CD4-positive, CD25-positive, alpha-beta regulatory T cell (primary cell): ENCODE measurements at regions not wholly inside any gene's neighbourhood (a gene's known extent, or its start where the extent isn't known, plus 50 kb on each side); places are given as distances from the start of the nearest gene placed in this dataset.

Source experiments
- ATAC-seq, 2 donors: fragments of 150-1000 bp; cut with Tn5 transposase; one replicate each; pipeline ENCODE4 v1.10.0; 2021; ENCODE audit warnings: low read depth in 2 of 2, moderate number of reproducible peaks in 2 of 2, moderate library complexity in 1 of 2
- DNase-seq, 3 donors: peaks; one replicate each; pipeline versions ENCODE4 v3.0.0 to v3.0.0-alpha.2; 2012 to 2022; ENCODE audit warnings: mixed read lengths in 1 of 3
- H3K27ac ChIP-seq: one replicate; pipeline ENCODE4 v1.7.0; 2013; ENCODE audit warnings: mild to moderate bottlenecking, low read length; ENCODE audit not compliant: insufficient read depth, poor library complexity, severe bottlenecking
- H3K27me3 ChIP-seq: one replicate; pipeline ENCODE4 v1.7.0; 2013; ENCODE audit warnings: low read length; ENCODE audit not compliant: control insufficient read depth, insufficient read depth
- H3K36me3 ChIP-seq: one replicate; pipeline ENCODE4 v1.7.0; 2013; ENCODE audit warnings: mild to moderate bottlenecking, low read length, moderate library complexity; ENCODE audit not compliant: control insufficient read depth, insufficient read depth
- H3K4me1 ChIP-seq: 2 replicates; pipeline ENCODE4 v1.7.0; 2013; ENCODE audit warnings: mild to moderate bottlenecking, low read length; ENCODE audit not compliant: insufficient read depth, control insufficient read depth, poor library complexity, severe bottlenecking
- H3K4me3 ChIP-seq: one replicate; pipeline ENCODE4 v1.7.0; 2013; ENCODE audit warnings: low read depth, mild to moderate bottlenecking, low read length, moderate library complexity
- H3K9me3 ChIP-seq, 2 experiments: 1 replicate in 1 of 2; 2 replicates in 1 of 2; pipeline ENCODE4 v1.7.0; 2013; ENCODE audit warnings: low read length in 2 of 2, mild to moderate bottlenecking in 1 of 2, moderate library complexity in 1 of 2; ENCODE audit not compliant: control insufficient read depth in 2 of 2
- H3K27ac Mint-ChIP-seq, 3 donors: one replicate each; pipeline ENCODE4 v1.8.0; 2020 to 2022; ENCODE audit warnings: mild to moderate bottlenecking in 3 of 3, mixed read lengths in 3 of 3, moderate library complexity in 2 of 3
- H3K27me3 Mint-ChIP-seq: one replicate; pipeline ENCODE4 v1.8.0; 2022; ENCODE audit warnings: mild to moderate bottlenecking, mixed read lengths
- H3K36me3 Mint-ChIP-seq: one replicate; pipeline ENCODE4 v1.8.0; 2020; ENCODE audit warnings: mixed read lengths
- H3K4me1 Mint-ChIP-seq, 4 donors: one replicate each; pipeline ENCODE4 v1.8.0; 2020 to 2022; ENCODE audit warnings: mixed read lengths in 4 of 4, mild to moderate bottlenecking in 1 of 4
- H3K4me3 Mint-ChIP-seq, 4 donors: one replicate each; pipeline ENCODE4 v1.8.0; 2020 to 2022; ENCODE audit warnings: mild to moderate bottlenecking in 4 of 4, mixed read lengths in 4 of 4, moderate library complexity in 3 of 4
- H3K9me3 Mint-ChIP-seq, 7 donors: one replicate each; pipeline ENCODE4 v1.8.0; 2020 to 2022; ENCODE audit warnings: mixed read lengths in 7 of 7, mild to moderate bottlenecking in 3 of 7, moderate library complexity in 2 of 7

GRCh38 chr2:43038696-43039094, 187.7 kb downstream of the ZFP36L2 start:
- Histone ChIP-seq H3K36me3 (no peaks in the 10 kb centered on the region), H3K27me3 (no peaks in the 10 kb centered on the region), H3K4me3 (no peak overlapping the region), H3K4me1 (no peaks in the 10 kb centered on the region), H3K9me3 (no peaks in the 10 kb centered on the region), H3K27ac (no peak overlapping the region)
- Mint-ChIP-seq H3K4me1 (peaks cover 0 to 3% (median 1%) of the 10 kb centered on the region in 4 donors), H3K4me3 (no peak overlapping the region), H3K27ac (no peak overlapping the region), H3K9me3 (peaks cover 0 to 1% (median 0%) of the 10 kb centered on the region in 7 donors), H3K36me3 (no peaks in the 10 kb centered on the region), H3K27me3 (no peaks in the 10 kb centered on the region)
- no peak for ATAC-seq
- DNase-seq, result no peak

DNA sequence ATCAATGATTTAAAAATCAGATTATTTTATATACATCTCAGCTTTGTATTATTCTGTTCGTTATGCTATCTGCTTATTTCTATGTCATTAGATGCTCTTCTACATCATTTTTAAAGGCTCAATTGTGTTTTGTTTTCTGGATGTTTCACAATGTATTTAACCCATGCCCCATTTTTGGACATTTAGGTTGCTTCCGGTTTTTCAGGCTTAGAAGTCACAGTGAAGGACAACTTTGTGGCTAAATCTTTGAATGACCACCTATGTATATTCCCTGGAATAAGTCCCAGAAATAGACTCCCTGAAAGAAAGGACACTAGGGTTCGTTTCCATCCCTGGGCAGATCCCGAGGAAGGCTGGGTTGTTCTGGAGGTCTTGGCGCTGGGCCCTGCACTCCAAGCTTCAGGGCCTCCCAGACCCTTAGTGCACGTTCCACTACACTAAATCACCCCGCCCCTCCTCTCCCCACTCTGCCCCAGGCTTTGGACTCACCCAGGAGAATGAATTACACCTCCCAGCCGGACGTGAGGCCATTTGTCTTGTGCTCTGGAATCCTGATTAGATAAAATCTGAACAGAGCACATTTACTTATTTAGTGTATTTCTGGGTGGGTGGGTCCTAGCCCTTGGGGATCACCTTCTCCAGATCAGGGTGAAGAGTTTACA, 188.2 kb downstream of the ZFP36L2 start:
- Mint-ChIP-seq H3K27me3 (no peaks in the 10 kb centered on the region), H3K4me3 (no peak overlapping the region), H3K9me3 (peaks cover 0 to 1% (median 0%) of the 10 kb centered on the region in 7 donors), H3K36me3 (no peaks in the 10 kb centered on the region), H3K27ac (no peak overlapping the region), H3K4me1 (peaks cover 0 to 6% (median 1%) of the 10 kb centered on the region in 4 donors)
- no peaks in the 10 kb centered on the region for H3K36me3 ChIP-seq
- H3K27ac ChIP-seq, result no peak overlapping the region
- no peak for DNase-seq
- no peak for ATAC-seq
- no peak overlapping the region for H3K4me3 ChIP-seq
- no peaks in the 10 kb centered on the region for H3K4me1 ChIP-seq
- H3K9me3 ChIP-seq, result no peaks in the 10 kb centered on the region
- no peaks in the 10 kb centered on the region for H3K27me3 ChIP-seq

DNA sequence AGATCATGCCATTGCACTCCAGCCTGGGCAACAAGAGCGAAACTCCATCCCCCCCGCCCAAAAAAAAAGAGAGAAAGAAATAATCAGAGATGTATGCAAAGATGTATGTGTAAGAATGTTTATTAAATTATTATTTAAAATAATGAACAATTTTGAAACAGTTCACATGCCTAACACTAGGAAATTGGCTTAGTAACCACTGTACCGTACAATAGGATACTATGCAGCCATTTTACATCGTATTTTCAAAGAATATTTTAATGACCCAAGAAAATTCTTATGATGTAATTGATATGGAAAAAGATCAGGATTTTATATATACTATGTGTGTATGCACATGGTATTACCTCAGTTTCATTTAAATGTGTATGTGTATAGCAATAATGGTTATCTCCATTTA, 190.5 kb downstream of the ZFP36L2 start:
- Mint-ChIP-seq H3K4me1 (peaks cover 0 to 16% (median 2%) of the 10 kb centered on the region in 4 donors), H3K9me3 (peaks cover 0 to 1% (median 0%) of the 10 kb centered on the region in 7 donors), H3K27ac (no peak overlapping the region), H3K36me3 (peaks cover 5% of the 10 kb centered on the region), H3K27me3 (no peaks in the 10 kb centered on the region), H3K4me3 (no peak overlapping the region)
- no peak for DNase-seq
- Histone ChIP-seq H3K27me3 (no peaks in the 10 kb centered on the region), H3K36me3 (no peaks in the 10 kb centered on the region), H3K9me3 (no peaks in the 10 kb centered on the region), H3K4me3 (no peak overlapping the region), H3K27ac (no peak overlapping the region), H3K4me1 (no peaks in the 10 kb centered on the region)
- ATAC-seq, result no peak

DNA sequence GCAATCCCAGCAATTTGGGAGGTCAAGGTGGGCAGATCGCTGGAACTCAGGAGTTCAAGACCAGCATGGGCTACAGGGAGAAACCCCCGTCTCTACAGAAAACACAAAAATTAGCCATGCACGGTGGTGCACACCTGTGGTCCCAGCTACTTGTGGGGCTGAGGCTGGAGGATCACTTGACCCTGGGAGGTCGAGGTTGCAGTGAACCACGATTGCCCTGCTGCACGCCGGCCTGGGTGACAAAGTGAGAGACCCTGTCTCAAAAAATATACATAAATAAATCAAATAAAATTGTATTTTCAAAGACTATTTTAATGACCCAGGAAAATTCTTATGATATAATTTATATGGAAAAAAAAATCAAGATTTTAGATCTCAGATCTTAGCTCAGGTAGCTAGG, 191.5 kb downstream of the ZFP36L2 start:
- no peak overlapping the region for H3K27ac Mint-ChIP-seq
- Histone ChIP-seq H3K9me3 (no peaks in the 10 kb centered on the region), H3K27me3 (no peaks in the 10 kb centered on the region), H3K4me1 (no peaks in the 10 kb centered on the region), H3K27ac (no peak overlapping the region), H3K4me3 (no peak overlapping the region), H3K36me3 (no peaks in the 10 kb centered on the region)
- H3K9me3 Mint-ChIP-seq, result peaks cover 0 to 1% (median 0%) of the 10 kb centered on the region in 7 donors
- no peak for ATAC-seq
- H3K4me3 Mint-ChIP-seq, result no peak overlapping the region
- no peak for DNase-seq
- peaks cover 5% of the 10 kb centered on the region for H3K36me3 Mint-ChIP-seq
- H3K4me1 Mint-ChIP-seq, result peaks cover 0 to 16% (median 2%) of the 10 kb centered on the region in 4 donors
- H3K27me3 Mint-ChIP-seq, result no peaks in the 10 kb centered on the region

DNA sequence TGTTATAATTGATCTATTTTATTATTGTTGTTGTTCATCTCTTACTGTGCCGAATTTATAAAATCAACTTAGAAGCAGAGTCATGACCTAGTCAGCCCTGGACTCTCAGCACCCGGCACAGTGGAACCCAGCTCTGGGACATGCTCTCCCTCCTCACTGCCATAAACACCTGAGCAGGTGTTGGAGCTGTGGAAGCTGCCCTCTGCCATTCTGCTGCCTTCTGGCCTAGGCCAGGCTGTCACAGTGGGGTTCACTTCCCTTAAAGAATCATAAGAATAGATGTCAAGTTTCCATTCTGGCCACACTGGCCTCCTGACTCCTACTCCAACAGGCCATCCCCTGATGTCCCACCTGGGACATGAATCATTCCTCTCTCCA, 192.2 kb downstream of the ZFP36L2 start:
- Mint-ChIP-seq H3K27me3 (no peaks in the 10 kb centered on the region), H3K4me3 (no peak overlapping the region), H3K4me1 (peaks cover 0 to 16% (median 2%) of the 10 kb centered on the region in 4 donors)

GRCh38 chr2:43033466-43034241, 192.8 kb downstream of the ZFP36L2 start:
- Histone ChIP-seq H3K4me1 (no peaks in the 10 kb centered on the region), H3K27ac (no peak overlapping the region), H3K4me3 (no peak overlapping the region), H3K27me3 (no peaks in the 10 kb centered on the region), H3K36me3 (no peaks in the 10 kb centered on the region), H3K9me3 (no peaks in the 10 kb centered on the region)
- no peaks in the 10 kb centered on the region for H3K27me3 Mint-ChIP-seq
- ATAC-seq (no peak), DNase-seq (no peak)
- peaks cover 0 to 1% (median 0%) of the 10 kb centered on the region in 7 donors for H3K9me3 Mint-ChIP-seq
- peaks cover 0 to 16% (median 2%) of the 10 kb centered on the region in 4 donors for H3K4me1 Mint-ChIP-seq
- H3K36me3 Mint-ChIP-seq, result peaks cover 5% of the 10 kb centered on the region
- peak overlapping the region in 1 of 4 donors; percentile 42 for H3K4me3 Mint-ChIP-seq
- H3K27ac Mint-ChIP-seq, result peak overlapping the region in 1 of 3 donors; percentile 44

More for the DNA sequence above, 192.2 kb downstream of the ZFP36L2 start:
- peaks cover 0 to 1% (median 0%) of the 10 kb centered on the region in 7 donors for H3K9me3 Mint-ChIP-seq
- no peak overlapping the region for H3K4me3 ChIP-seq
- H3K27ac ChIP-seq, result no peak overlapping the region
- no peaks in the 10 kb centered on the region for H3K27me3 ChIP-seq
- H3K36me3 ChIP-seq, result no peaks in the 10 kb centered on the region
- no peak for ATAC-seq
- peaks cover 5% of the 10 kb centered on the region for H3K36me3 Mint-ChIP-seq
- DNase-seq, result no peak
- no peaks in the 10 kb centered on the region for H3K4me1 ChIP-seq
- no peak overlapping the region for H3K27ac Mint-ChIP-seq
- H3K9me3 ChIP-seq, result no peaks in the 10 kb centered on the region

DNA sequence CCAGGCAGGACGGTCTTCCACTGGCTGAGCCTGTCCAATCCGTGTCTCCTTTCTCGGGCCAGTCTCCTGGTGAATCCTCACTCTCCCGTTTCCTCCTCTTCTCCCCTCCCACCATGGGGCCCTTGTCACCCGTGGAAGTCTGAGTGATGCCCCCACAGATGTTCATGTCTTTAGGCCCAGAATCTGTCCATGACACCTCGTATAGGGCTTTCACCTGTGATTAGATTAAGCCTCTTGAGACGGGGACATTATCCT, 193.5 kb downstream of the ZFP36L2 start:
- ATAC-seq (no peak), DNase-seq (no peak)
- H3K27ac ChIP-seq, result no peak overlapping the region
- H3K4me1 ChIP-seq, result no peaks in the 10 kb centered on the region
- peaks cover 0 to 16% (median 2%) of the 10 kb centered on the region in 4 donors for H3K4me1 Mint-ChIP-seq
- no peaks in the 10 kb centered on the region for H3K36me3 ChIP-seq
- H3K4me3 ChIP-seq, result no peak overlapping the region
- H3K27me3 Mint-ChIP-seq, result no peaks in the 10 kb centered on the region
- no peak overlapping the region for H3K27ac Mint-ChIP-seq
- H3K9me3 Mint-ChIP-seq, result peaks cover 0 to 1% (median 0%) of the 10 kb centered on the region in 7 donors
- H3K9me3 ChIP-seq, result no peaks in the 10 kb centered on the region
- no peaks in the 10 kb centered on the region for H3K27me3 ChIP-seq
- peak overlapping the region in 1 of 4 donors; percentile 41 for H3K4me3 Mint-ChIP-seq
- peaks cover 5% of the 10 kb centered on the region for H3K36me3 Mint-ChIP-seq
